Mucosa of stomach (tissue), 1 donor: ENCODE measurements at regions not wholly inside any gene's neighbourhood (a gene's known extent, or its start where the extent isn't known, plus 50 kb on each side); places are given as distances from the start of the nearest gene placed in this dataset.

Experiments
- H3K27me3 ChIP-seq: one replicate; pipeline ENCODE4 v1.7.0; 2013; ENCODE audit warnings: mild to moderate bottlenecking, low read length; ENCODE audit not compliant: control insufficient read depth, insufficient read depth
- H3K36me3 ChIP-seq: one replicate; pipeline ENCODE4 v1.7.0; 2013; ENCODE audit warnings: low read length; ENCODE audit not compliant: control insufficient read depth, insufficient read depth
- H3K4me1 ChIP-seq: one replicate; pipeline ENCODE4 v1.7.0; 2013; ENCODE audit warnings: mild to moderate bottlenecking, low read length; ENCODE audit not compliant: control insufficient read depth, insufficient read depth
- H3K4me3 ChIP-seq: one replicate; pipeline ENCODE4 v1.7.0; 2013; ENCODE audit warnings: low read length
- H3K9ac ChIP-seq: one replicate; pipeline ENCODE4 v1.7.0; 2013; ENCODE audit warnings: mild to moderate bottlenecking, low read length, moderate library complexity
- H3K9me3 ChIP-seq: one replicate; pipeline ENCODE4 v1.7.0; 2013; ENCODE audit warnings: mild to moderate bottlenecking, low read length, moderate library complexity; ENCODE audit not compliant: control insufficient read depth
- donor health status: Pancreatic carcinoma.

- H3K27me3 ChIP-seq = peaks cover 28% of the 10 kb centered on the region
- no peaks in the 10 kb centered on the region for H3K4me1 ChIP-seq
- H3K9me3 ChIP-seq = no peaks in the 10 kb centered on the region
- no peak overlapping the region for H3K9ac ChIP-seq
- no peaks in the 10 kb centered on the region for H3K36me3 ChIP-seq
- no peak overlapping the region for H3K4me3 ChIP-seq
Measured at GRCh38 chr11:115657586-115657985, 153.4 kb upstream of the CADM1 start.

GRCh38 chr11:115656669-115657068 lies 152.5 kb upstream of the CADM1 start:
- Histone ChIP-seq H3K27me3 (peaks cover 23% of the 10 kb centered on the region), H3K36me3 (no peaks in the 10 kb centered on the region), H3K4me1 (no peaks in the 10 kb centered on the region), H3K9me3 (no peaks in the 10 kb centered on the region), H3K4me3 (no peak overlapping the region), H3K9ac (no peak overlapping the region)

GRCh38 chr11:115656041-115656440 lies 151.8 kb upstream of the CADM1 start:
- Histone ChIP-seq H3K4me1 (no peaks in the 10 kb centered on the region), H3K9ac (no peak overlapping the region), H3K27me3 (peaks cover 22% of the 10 kb centered on the region), H3K4me3 (no peak overlapping the region), H3K36me3 (no peaks in the 10 kb centered on the region), H3K9me3 (no peaks in the 10 kb centered on the region)

GRCh38 chr11:115654792-115655191 lies 150.6 kb upstream of the CADM1 start:
- Histone ChIP-seq H3K9me3 (no peaks in the 10 kb centered on the region), H3K4me1 (no peaks in the 10 kb centered on the region), H3K4me3 (no peak overlapping the region), H3K9ac (no peak overlapping the region), H3K36me3 (no peaks in the 10 kb centered on the region), H3K27me3 (peaks cover 14% of the 10 kb centered on the region)

- H3K4me1 ChIP-seq = no peaks in the 10 kb centered on the region
- no peak overlapping the region for H3K4me3 ChIP-seq
- H3K9me3 ChIP-seq = no peaks in the 10 kb centered on the region
- H3K9ac ChIP-seq = no peak overlapping the region
- no peaks in the 10 kb centered on the region for H3K36me3 ChIP-seq
- H3K27me3 ChIP-seq = peaks cover 6% of the 10 kb centered on the region
Measured at GRCh38 chr11:115653926-115654325, 149.7 kb upstream of the CADM1 start.

GRCh38 chr11:115653076-115653475 lies 148.9 kb upstream of the CADM1 start:
- Histone ChIP-seq H3K27me3 (peaks cover 4% of the 10 kb centered on the region), H3K36me3 (no peaks in the 10 kb centered on the region), H3K4me3 (no peak overlapping the region), H3K9me3 (no peaks in the 10 kb centered on the region), H3K4me1 (no peaks in the 10 kb centered on the region), H3K9ac (no peak overlapping the region)

- Histone ChIP-seq H3K4me3 (no peak overlapping the region), H3K36me3 (no peaks in the 10 kb centered on the region), H3K9me3 (no peaks in the 10 kb centered on the region), H3K9ac (no peak overlapping the region), H3K27me3 (peaks cover 4% of the 10 kb centered on the region), H3K4me1 (no peaks in the 10 kb centered on the region)
Measured at GRCh38 chr11:115652496-115652895, 148.3 kb upstream of the CADM1 start.

- H3K4me3 ChIP-seq = no peak overlapping the region
- no peaks in the 10 kb centered on the region for H3K36me3 ChIP-seq
- H3K27me3 ChIP-seq = peaks cover 4% of the 10 kb centered on the region
- H3K9ac ChIP-seq = no peak overlapping the region
- H3K4me1 ChIP-seq = no peaks in the 10 kb centered on the region
- no peaks in the 10 kb centered on the region for H3K9me3 ChIP-seq
Measured at GRCh38 chr11:115652094-115652493, 147.9 kb upstream of the CADM1 start.

GRCh38 chr11:115649461-115649860 lies 145.2 kb upstream of the CADM1 start:
- no peak overlapping the region for H3K4me3 ChIP-seq
- H3K9ac ChIP-seq = no peak overlapping the region
- H3K27me3 ChIP-seq = peaks cover 15% of the 10 kb centered on the region
- no peaks in the 10 kb centered on the region for H3K4me1 ChIP-seq
- H3K9me3 ChIP-seq = no peaks in the 10 kb centered on the region
- no peaks in the 10 kb centered on the region for H3K36me3 ChIP-seq

GRCh38 chr11:115645631-115646317 lies 141.6 kb upstream of the CADM1 start:
- Histone ChIP-seq H3K36me3 (no peaks in the 10 kb centered on the region), H3K27me3 (peaks cover 18% of the 10 kb centered on the region), H3K9ac (no peak overlapping the region)

GRCh38 chr11:115644856-115645255 lies 140.6 kb upstream of the CADM1 start:
- no peak overlapping the region for H3K9ac ChIP-seq
- no peaks in the 10 kb centered on the region for H3K4me1 ChIP-seq
- H3K36me3 ChIP-seq = no peaks in the 10 kb centered on the region
- H3K27me3 ChIP-seq = peaks cover 18% of the 10 kb centered on the region
- H3K9me3 ChIP-seq = no peaks in the 10 kb centered on the region
- H3K4me3 ChIP-seq = no peak overlapping the region

More at GRCh38 chr11:115645631-115646317, 141.6 kb upstream of the CADM1 start:
- no peak overlapping the region for H3K4me3 ChIP-seq
- no peaks in the 10 kb centered on the region for H3K9me3 ChIP-seq
- H3K4me1 ChIP-seq = no peaks in the 10 kb centered on the region

GRCh38 chr11:115643549-115644270 lies 139.5 kb upstream of the CADM1 start:
- H3K27me3 ChIP-seq = peaks cover 27% of the 10 kb centered on the region
- no peaks in the 10 kb centered on the region for H3K9me3 ChIP-seq
- no peaks in the 10 kb centered on the region for H3K36me3 ChIP-seq
- no peak overlapping the region for H3K4me3 ChIP-seq
- no peak overlapping the region for H3K9ac ChIP-seq
- no peaks in the 10 kb centered on the region for H3K4me1 ChIP-seq
